IMR-90 (cell line): ENCODE measurements at regions not wholly inside any gene's neighbourhood (a gene's known extent, or its start where the extent isn't known, plus 50 kb on each side); places are given as distances from the start of the nearest gene placed in this dataset.

Experiments used
- ATAC-seq: fragments of 200-7000 bp; cut with Tn5 transposase; 2 replicates; pipeline ENCODE4 v1.9.1; 2020; ENCODE audit warnings: low read depth, mild to moderate bottlenecking, moderate library complexity
- BruUV-seq: library from RNA; stranded (reverse); fragments of 400-500 nt; replicated peaks from 2 replicates; lab custom pipeline; 2021; lab: Mats Ljungman, UMichigan
- CTCF ChIA-PET: fragments of 300-600 bp; formaldehyde crosslinking; extraction: SDS; loops from one replicate; lab custom pipeline; 2021; ENCODE audit warnings: antibody characterized with exemption; lab: Yijun Ruan, JAX
- POLR2A ChIA-PET: fragments of 300-600 bp; sonication (Branson Sonifier 250); formaldehyde crosslinking; loops from one replicate; lab custom pipeline; 2022; ENCODE audit warnings: antibody characterized with exemption; ENCODE audit not compliant: unreplicated experiment; lab: Charles Lee
- DNase-seq: peaks from one replicate; pipeline ENCODE4 v3.0.0; 2013
- H2AFZ ChIP-seq: replicated peaks from 2 replicates; pipeline ENCODE3; 2013; ENCODE audit warnings: low read length, mild to moderate bottlenecking; ENCODE audit not compliant: poor library complexity
- H2AK5ac ChIP-seq: 2 replicates; pipeline ENCODE4 v1.6.1; 2013; ENCODE audit warnings: low read depth, low read length, inconsistent platforms
- H2AK9ac ChIP-seq: replicated peaks from 2 replicates; pipeline ENCODE3; 2013; ENCODE audit warnings: mild to moderate bottlenecking, low read depth, low read length, moderate library complexity; ENCODE audit not compliant: poor library complexity
- H2BK120ac ChIP-seq: 2 replicates; pipeline ENCODE4 v1.6.1; 2013; ENCODE audit warnings: low read depth, low read length, inconsistent platforms
- H2BK15ac ChIP-seq: 3 replicates; pipeline ENCODE4 v1.6.1; 2013; ENCODE audit warnings: low read depth, low read length, inconsistent platforms
- H2BK20ac ChIP-seq: 2 replicates; pipeline ENCODE4 v1.6.1; 2013; ENCODE audit warnings: low read depth, mild to moderate bottlenecking, inconsistent platforms, low read length, moderate library complexity
- H2BK5ac ChIP-seq: 2 replicates; pipeline ENCODE4 v1.6.1; 2013; ENCODE audit warnings: mild to moderate bottlenecking, low read depth, low read length, inconsistent platforms; ENCODE audit not compliant: poor library complexity, severe bottlenecking
- H3K14ac ChIP-seq: replicated peaks from 2 replicates; pipeline ENCODE4 v1.6.1; 2013; ENCODE audit warnings: low read depth, low read length, inconsistent platforms
- H3K18ac ChIP-seq: 2 replicates; pipeline ENCODE4 v1.6.1; 2013; ENCODE audit warnings: low read depth, low read length, control low read depth
- H3K23ac ChIP-seq: 2 replicates; pipeline ENCODE4 v1.6.1; 2013; ENCODE audit warnings: low read depth, low read length, inconsistent platforms
- H3K27ac ChIP-seq: 2 replicates; pipeline ENCODE4 v1.5.1; 2013; ENCODE audit warnings: mild to moderate bottlenecking, control low read depth, low read length; ENCODE audit not compliant: insufficient read depth
- H3K27me3 ChIP-seq: 2 replicates; pipeline ENCODE4 v1.6.1; 2013; ENCODE audit warnings: low read length; ENCODE audit not compliant: control insufficient read depth, insufficient read depth
- H3K36me3 ChIP-seq: 2 replicates; pipeline ENCODE4 v1.6.1; 2013; ENCODE audit warnings: low read length, mixed read lengths; ENCODE audit not compliant: control insufficient read depth, insufficient read depth
- H3K4ac ChIP-seq: 2 replicates; pipeline ENCODE4 v1.6.1; 2013; ENCODE audit warnings: low read depth, low read length, inconsistent platforms
- H3K4me1 ChIP-seq: 2 replicates; pipeline ENCODE4 v1.6.1; 2013; ENCODE audit warnings: low read length, mixed read lengths; ENCODE audit not compliant: control insufficient read depth, insufficient read depth
- H3K4me2 ChIP-seq: 2 replicates; pipeline ENCODE4 v1.6.1; 2013; ENCODE audit warnings: low read depth, mild to moderate bottlenecking, control low read depth, low read length, moderate library complexity
- H3K4me3 ChIP-seq: 2 replicates; pipeline ENCODE4 v1.5.1; 2013; ENCODE audit warnings: low read depth, mild to moderate bottlenecking, control low read depth, low read length, moderate library complexity; ENCODE audit not compliant: insufficient read depth
- H3K56ac ChIP-seq: 2 replicates; pipeline ENCODE4 v1.6.1; 2013; ENCODE audit warnings: low read length, inconsistent platforms; ENCODE audit not compliant: insufficient read depth; ENCODE audit errors: extremely low read depth
- H3K79me1 ChIP-seq, 2 experiments: 2 replicates each; pipeline ENCODE4 v1.6.1; 2013; ENCODE audit warnings: low read length in 2 of 2, inconsistent platforms in 1 of 2, low read depth in 1 of 2
- H3K9ac ChIP-seq: 2 replicates; pipeline ENCODE4 v1.6.1; 2013; ENCODE audit warnings: low read depth, low read length, control low read depth
- H3K9me1 ChIP-seq: 2 replicates; pipeline ENCODE4 v1.6.1; 2013; ENCODE audit warnings: low read length, inconsistent platforms; ENCODE audit not compliant: insufficient read depth
- H3K9me3 ChIP-seq: 2 replicates; pipeline ENCODE4 v1.6.1; 2013; ENCODE audit warnings: low read length; ENCODE audit not compliant: control insufficient read depth, insufficient read depth
- H4K20me1 ChIP-seq: 2 replicates; pipeline ENCODE4 v1.6.1; 2013; ENCODE audit warnings: low read length, inconsistent platforms; ENCODE audit not compliant: insufficient read depth
- H4K5ac ChIP-seq: 2 replicates; pipeline ENCODE4 v1.6.1; 2013; ENCODE audit warnings: mild to moderate bottlenecking, low read depth, low read length, control low read depth
- H4K8ac ChIP-seq, 2 experiments: 2 replicates each; pipeline ENCODE4 v1.6.1; 2013; ENCODE audit warnings: low read depth in 2 of 2, low read length in 2 of 2, control low read depth in 1 of 2, inconsistent platforms in 1 of 2
- H4K91ac ChIP-seq: 2 replicates; pipeline ENCODE4 v1.6.1; 2013; ENCODE audit warnings: low read depth, low read length, inconsistent platforms; ENCODE audit not compliant: insufficient read depth
- ELK1 ChIP-seq: fragments of 150-350 bp; IDR thresholded peaks from 2 replicates; pipeline ENCODE4 v1.6.1; 2016; ENCODE audit warnings: low read depth, mild to moderate bottlenecking, low read length, moderate library complexity, borderline replicate concordance
- MAFK ChIP-seq: IDR thresholded peaks from 2 replicates; pipeline ENCODE4 v1.6.1; 2012; ENCODE audit warnings: low read depth, low read length, improper control_type of control experiment
- MXI1 ChIP-seq: IDR thresholded peaks from 2 replicates; pipeline ENCODE4 v1.6.1; 2012; ENCODE audit warnings: low read depth, mild to moderate bottlenecking, low read length, moderate library complexity, borderline replicate concordance
- WGBS, 2 experiments: methylation state at CpG; one replicate each; pipeline versions ENCODE4 v1.1.5 to v1.1.7; 2013; ENCODE audit warnings: missing lambda C conversion rate in 2 of 2; ENCODE audit not compliant: insufficient read length in 1 of 2; ENCODE audit errors: extremely low coverage in 2 of 2; 5-methylcytosine and 5-hydroxymethylcytosine counted together
- dilution Hi-C: fragments of 300-500 bp; cut with HindIII; formaldehyde crosslinking; loops from one replicate; pipeline ENCODE4 v1.14.3; 2018; ENCODE audit warnings: low sequenced_read_pairs; ENCODE audit not compliant: unreplicated experiment
- in situ Hi-C: fragments of 300-500 bp; cut with MboI; formaldehyde crosslinking; loops from 3 replicates; pipeline ENCODE4 v1.14.3; 2019; ENCODE audit warnings: low sequenced_read_pairs, inconsistent platforms, mixed read lengths
- intact Hi-C: fragments of 100-400 bp; cut with micrococcal nuclease; formaldehyde crosslinking; loops from 2 replicates; pipeline ENCODE4 v1.10.0; 2022

GRCh38 chrX:78822157-78822690, 74.7 kb downstream of the LPAR4 start:
- intact Hi-C loops, result no loop called here
- TF ChIP-seq MAFK, result no peak
- no peak for TF ChIP-seq MXI1
- no peak for TF ChIP-seq ELK1
- CTCF ChIA-PET, result no interaction called here
- dilution Hi-C loops, result no loop called here
- WGBS, 2 experiments, result no CpG with 5 or more reads among the region's 1 CpG
- Histone ChIP-seq H3K9ac (no peak overlapping the region), H3K9me3 (no peaks in the 10 kb centered on the region), H2BK120ac (no peak overlapping the region), H2AFZ (no peak overlapping the region), H2BK5ac (no peak overlapping the region), H4K5ac (no peak overlapping the region), H3K79me1 (no peaks in the 10 kb centered on the region), H3K14ac (no peak overlapping the region), H3K4me1 (no peaks in the 10 kb centered on the region), H2AK5ac (no peak overlapping the region), H4K8ac (no peak overlapping the region), H4K91ac (no peak overlapping the region), H2AK9ac (no peak overlapping the region), H3K4me3 (no peak overlapping the region), H3K56ac (no peak overlapping the region), H3K4me2 (no peak overlapping the region), H3K4ac (no peak overlapping the region), H3K36me3 (no peaks in the 10 kb centered on the region), H2BK20ac (no peak overlapping the region), H3K18ac (no peak overlapping the region), H3K27me3 (no peaks in the 10 kb centered on the region), H3K27ac (no peak overlapping the region), H4K20me1 (no peaks in the 10 kb centered on the region), H3K9me1 (no peaks in the 10 kb centered on the region), H2BK15ac (no peak overlapping the region), H3K23ac (no peak overlapping the region)
- no TSS peak for BruUV-seq
- POLR2A ChIA-PET, result interaction anchor here (0.6 kb wide), 1 partner anchor 316 kb away, joined by 3 read pairs; no protein-coding TSS in a partner anchor
- in situ Hi-C loops, result no loop called here
- DNase-seq (no peak), ATAC-seq (no peak)
